Astrocyte (in vitro differentiated cells and primary cell): ENCODE measurements at regions not wholly inside any gene's neighbourhood (a gene's known extent, or its start where the extent isn't known, plus 50 kb on each side); places are given as distances from the start of the nearest gene placed in this dataset.

Experiments used
- EZH2 ChIP-seq: IDR thresholded peaks from 2 replicates; pipeline ENCODE4 v1.6.1; 2012; ENCODE audit warnings: mild to moderate bottlenecking, low read length, inconsistent platforms; ENCODE audit not compliant: insufficient read depth
- TF ChIP-seq, protein P1 (sequence below): IDR thresholded peaks from 2 replicates; pipeline ENCODE4 v1.5.1; 2011; ENCODE audit warnings: low read depth, mild to moderate bottlenecking, inconsistent platforms, low read length, moderate library complexity; ENCODE audit not compliant: insufficient read depth

DNA sequence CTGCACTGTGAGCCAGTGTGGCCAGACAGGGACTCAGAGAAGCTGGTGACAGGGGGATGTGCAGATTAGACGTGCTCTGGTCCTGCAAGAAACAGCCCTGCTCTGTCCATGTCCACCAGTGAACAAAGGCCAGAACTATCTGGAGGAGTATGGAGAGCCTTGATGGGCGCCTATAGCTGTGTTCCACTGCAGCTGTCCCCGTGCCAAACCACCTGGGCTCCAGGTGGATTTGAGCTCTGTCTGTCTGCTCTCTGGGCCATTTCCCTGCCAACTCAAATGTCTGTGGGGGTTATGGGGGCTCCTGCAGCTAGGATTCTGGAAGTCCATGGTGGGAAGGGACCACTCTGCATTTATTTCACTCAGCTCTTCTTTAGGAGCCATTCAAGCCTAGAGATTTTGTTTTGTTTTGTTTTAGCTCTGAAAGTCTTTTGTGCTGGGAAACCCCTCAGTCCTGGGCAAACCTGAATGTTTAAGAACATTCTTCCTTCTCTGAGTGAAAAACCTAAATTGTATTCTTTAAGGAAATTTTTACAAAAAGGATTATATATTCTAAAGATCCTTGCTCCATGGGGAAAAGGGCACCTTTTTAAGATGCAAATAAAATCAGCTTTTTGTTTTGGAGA, 1039.5 kb upstream of the SORCS1 start:
- TF ChIP-seq, protein P1, sequence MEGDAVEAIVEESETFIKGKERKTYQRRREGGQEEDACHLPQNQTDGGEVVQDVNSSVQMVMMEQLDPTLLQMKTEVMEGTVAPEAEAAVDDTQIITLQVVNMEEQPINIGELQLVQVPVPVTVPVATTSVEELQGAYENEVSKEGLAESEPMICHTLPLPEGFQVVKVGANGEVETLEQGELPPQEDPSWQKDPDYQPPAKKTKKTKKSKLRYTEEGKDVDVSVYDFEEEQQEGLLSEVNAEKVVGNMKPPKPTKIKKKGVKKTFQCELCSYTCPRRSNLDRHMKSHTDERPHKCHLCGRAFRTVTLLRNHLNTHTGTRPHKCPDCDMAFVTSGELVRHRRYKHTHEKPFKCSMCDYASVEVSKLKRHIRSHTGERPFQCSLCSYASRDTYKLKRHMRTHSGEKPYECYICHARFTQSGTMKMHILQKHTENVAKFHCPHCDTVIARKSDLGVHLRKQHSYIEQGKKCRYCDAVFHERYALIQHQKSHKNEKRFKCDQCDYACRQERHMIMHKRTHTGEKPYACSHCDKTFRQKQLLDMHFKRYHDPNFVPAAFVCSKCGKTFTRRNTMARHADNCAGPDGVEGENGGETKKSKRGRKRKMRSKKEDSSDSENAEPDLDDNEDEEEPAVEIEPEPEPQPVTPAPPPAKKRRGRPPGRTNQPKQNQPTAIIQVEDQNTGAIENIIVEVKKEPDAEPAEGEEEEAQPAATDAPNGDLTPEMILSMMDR, result no peak
- no peak for TF ChIP-seq EZH2
